H1 (cell line): ENCODE measurements at regions not wholly inside any gene's neighbourhood (a gene's known extent, or its start where the extent isn't known, plus 50 kb on each side); places are given as distances from the start of the nearest gene placed in this dataset.
A peak's percentile ranks its signal among the peaks of the same experiment; 100 is the strongest.

Experiments used
- CTCF ChIA-PET: fragments of 300-600 bp; sonication (Branson Sonifier 250); formaldehyde crosslinking; loops from one replicate; lab custom pipeline; 2021; ENCODE audit not compliant: partially characterized antibody; lab: Charles Lee
- POLR2A ChIA-PET: fragments of 300-600 bp; sonication (Branson Sonifier 250); formaldehyde crosslinking; loops from one replicate; lab custom pipeline; 2021; ENCODE audit warnings: inconsistent platforms; ENCODE audit not compliant: partially characterized antibody; lab: Charles Lee
- DNase-seq, 2 experiments: peaks; one replicate each; pipeline versions ENCODE4 v3.0.0 to v3.0.0-alpha.2; 2010 to 2022; ENCODE audit warnings: low spot score in 2 of 2, low read depth in 1 of 2, mixed read lengths in 1 of 2
- FAIRE-seq: peaks from 2 replicates; lab custom pipeline; 2011; peaks lifted over from hg19 to GRCh38; lab: Jason Lieb, UNC
- H2AFZ ChIP-seq: 2 replicates; pipeline ENCODE4 v1.8.1; 2012; ENCODE audit warnings: low read length, inconsistent platforms
- H2AK5ac ChIP-seq: 2 replicates; pipeline ENCODE4 v1.6.1; 2013; ENCODE audit warnings: low read depth, low read length
- H2BK120ac ChIP-seq: replicated peaks from 2 replicates; pipeline ENCODE3; 2013; ENCODE audit warnings: low read depth, low read length, inconsistent platforms
- H2BK12ac ChIP-seq: 2 replicates; pipeline ENCODE4 v1.6.1; 2013; ENCODE audit warnings: low read depth, low read length
- H2BK15ac ChIP-seq: 2 replicates; pipeline ENCODE4 v1.6.1; 2013; ENCODE audit warnings: low read length
- H2BK20ac ChIP-seq: 2 replicates; pipeline ENCODE4 v1.6.1; 2013; ENCODE audit warnings: low read length
- H2BK5ac ChIP-seq: 2 replicates; pipeline ENCODE4 v1.6.1; 2013; ENCODE audit warnings: low read depth, low read length
- H3K14ac ChIP-seq: 2 replicates; pipeline ENCODE4 v1.6.1; 2013; ENCODE audit warnings: inconsistent platforms; ENCODE audit not compliant: insufficient read length
- H3K18ac ChIP-seq: 2 replicates; pipeline ENCODE4 v1.6.1; 2013; ENCODE audit warnings: low read length; ENCODE audit errors: extremely low read depth
- H3K23ac ChIP-seq: 2 replicates; pipeline ENCODE4 v1.6.1; 2013; ENCODE audit warnings: inconsistent platforms; ENCODE audit not compliant: insufficient read length
- H3K23me2 ChIP-seq: 2 replicates; pipeline ENCODE4 v1.6.1; 2013; ENCODE audit warnings: low read depth, low read length
- H3K27ac ChIP-seq: 2 replicates; pipeline ENCODE4 v1.6.1; 2011; ENCODE audit warnings: low read depth, low read length, inconsistent platforms
- H3K27me3 ChIP-seq, 4 experiments: replicated peaks in 1 of 4; 1 replicate in 1 of 4; 2 replicates in 3 of 4; pipeline versions ENCODE4 v1.6.1 to v1.8.1; 2011 to 2013; ENCODE audit warnings: low read length in 3 of 4, mild to moderate bottlenecking in 3 of 4, inconsistent platforms in 2 of 4, mixed read lengths in 2 of 4, moderate library complexity in 1 of 4; ENCODE audit not compliant: control insufficient read depth in 3 of 4, insufficient read depth in 3 of 4; ENCODE audit errors: extremely low read depth in 1 of 4
- H3K36me3 ChIP-seq, 4 experiments: 2 replicates each; pipeline versions ENCODE4 v1.6.1 to v1.8.1; 2011 to 2013; ENCODE audit warnings: mild to moderate bottlenecking in 4 of 4, low read length in 3 of 4, moderate library complexity in 2 of 4, control low read depth in 1 of 4, inconsistent platforms in 1 of 4; ENCODE audit not compliant: insufficient read depth in 4 of 4, control insufficient read depth in 2 of 4
- H3K4ac ChIP-seq: replicated peaks from 2 replicates; pipeline ENCODE3; 2013; ENCODE audit warnings: low read length, low read depth, mixed read lengths, inconsistent platforms; ENCODE audit not compliant: insufficient read length
- H3K4me1 ChIP-seq, 4 experiments: replicated peaks in 1 of 4; 1 replicate in 1 of 4; 2 replicates in 3 of 4; pipeline versions ENCODE4 v1.6.1 to v1.8.1; 2011 to 2013; ENCODE audit warnings: low read length in 3 of 4, inconsistent platforms in 2 of 4, mixed read lengths in 1 of 4; ENCODE audit not compliant: insufficient read depth in 4 of 4, control insufficient read depth in 3 of 4
- H3K4me2 ChIP-seq, 2 experiments: 2 replicates each; pipeline versions ENCODE4 v1.6.1 to v1.8.1; 2011 to 2013; ENCODE audit warnings: low read depth in 2 of 2, low read length in 2 of 2, control low read depth in 1 of 2, inconsistent platforms in 1 of 2, mild to moderate bottlenecking in 1 of 2; ENCODE audit not compliant: insufficient read depth in 1 of 2
- H3K4me3 ChIP-seq, 4 experiments: fragments of 200-600, 300-600 bp in 1 of 4; sonication (generic), shearing (Covaris generic), sonication (Bioruptor Twin) in 1 of 4; 2 replicates each; pipeline versions ENCODE4 v1.5.1 to v1.8.1; 2011 to 2016; ENCODE audit warnings: low read length in 4 of 4, low read depth in 3 of 4, control low read depth in 2 of 4, inconsistent platforms in 2 of 4, mild to moderate bottlenecking in 2 of 4, mixed read lengths in 1 of 4, moderate library complexity in 1 of 4; ENCODE audit not compliant: insufficient read depth in 2 of 4; ENCODE audit errors: extremely low read depth in 1 of 4
- H3K56ac ChIP-seq: replicated peaks from 2 replicates; pipeline ENCODE3; 2013; ENCODE audit warnings: low read depth, mild to moderate bottlenecking, mixed read lengths, low read length, inconsistent platforms; ENCODE audit not compliant: insufficient read length
- H3K79me1 ChIP-seq: 2 replicates; pipeline ENCODE4 v1.6.1; 2013; ENCODE audit warnings: low read depth, low read length, control low read depth
- H3K79me2 ChIP-seq, 2 experiments: 2 replicates each; pipeline versions ENCODE4 v1.6.1 to v1.8.1; 2012 to 2013; ENCODE audit warnings: low read length in 2 of 2, mild to moderate bottlenecking in 2 of 2, inconsistent platforms in 1 of 2; ENCODE audit not compliant: insufficient read depth in 2 of 2, control insufficient read depth in 1 of 2
- H3K9ac ChIP-seq, 4 experiments: replicated peaks in 1 of 4; 1 replicate in 1 of 4; 2 replicates in 3 of 4; pipeline versions ENCODE4 v1.6.1 to v1.8.1; 2011 to 2013; ENCODE audit warnings: low read depth in 3 of 4, low read length in 3 of 4, control low read depth in 2 of 4, mild to moderate bottlenecking in 2 of 4, moderate library complexity in 2 of 4, inconsistent platforms in 1 of 4; ENCODE audit errors: extremely low read depth in 1 of 4
- H3K9me3 ChIP-seq, 2 experiments: 2 replicates each; pipeline versions ENCODE4 v1.6.1 to v1.8.1; 2012 to 2013; ENCODE audit warnings: mild to moderate bottlenecking in 2 of 2, moderate library complexity in 2 of 2, control low read depth in 1 of 2, inconsistent platforms in 1 of 2, low read depth in 1 of 2, low read length in 1 of 2, mixed read lengths in 1 of 2; ENCODE audit not compliant: insufficient read depth in 2 of 2
- H4K20me1 ChIP-seq, 2 experiments: replicated peaks in 1 of 2; 2 replicates each; pipeline versions ENCODE3 to v1.8.1; 2011 to 2013; ENCODE audit warnings: inconsistent platforms in 2 of 2, low read length in 2 of 2, mild to moderate bottlenecking in 1 of 2; ENCODE audit not compliant: insufficient read depth in 2 of 2, control insufficient read depth in 1 of 2
- H4K5ac ChIP-seq: 2 replicates; pipeline ENCODE4 v1.6.1; 2013; ENCODE audit warnings: low read length, low read depth, mixed read lengths, inconsistent platforms; ENCODE audit not compliant: insufficient read length
- H4K8ac ChIP-seq: 2 replicates; pipeline ENCODE4 v1.8.0; 2013; ENCODE audit warnings: mild to moderate bottlenecking, moderate library complexity, low read length, inconsistent platforms; ENCODE audit not compliant: insufficient read depth; ENCODE audit errors: extremely low read depth
- H4K91ac ChIP-seq: replicated peaks from 2 replicates; pipeline ENCODE3; 2013; ENCODE audit warnings: low read length, mixed read lengths, inconsistent platforms; ENCODE audit not compliant: insufficient read length
- ATF2 ChIP-seq: IDR thresholded peaks from 2 replicates; pipeline ENCODE4 v1.6.1; 2012; ENCODE audit warnings: low read length, inconsistent platforms
- E2F6 ChIP-seq: IDR thresholded peaks from 2 replicates; pipeline ENCODE4 v1.6.1; 2012; ENCODE audit warnings: inconsistent platforms
- EGR1 ChIP-seq: IDR thresholded peaks from 2 replicates; pipeline ENCODE4 v1.6.1; 2011; ENCODE audit warnings: low read depth, low read length, borderline replicate concordance
- FOSL1 ChIP-seq: IDR thresholded peaks from 2 replicates; pipeline ENCODE4 v1.6.1; 2011; ENCODE audit warnings: mild to moderate bottlenecking, low read depth, low read length, moderate library complexity; ENCODE audit not compliant: insufficient read depth
- RFX5 ChIP-seq: IDR thresholded peaks from 2 replicates; pipeline ENCODE4 v1.6.1; 2011; ENCODE audit warnings: low read depth, low read length, improper control_type of control experiment, borderline replicate concordance
- SP1 ChIP-seq: IDR thresholded peaks from 2 replicates; pipeline ENCODE4 v1.6.1; 2011; ENCODE audit warnings: low read depth, low read length
- WGBS, 2 experiments: shearing (Covaris generic) in 1 of 2; methylation state at CpG; one replicate each; pipeline versions ENCODE4 v1.1.6 to v1.1.7; 2013 to 2015; ENCODE audit warnings: low lambda C conversion rate in 2 of 2, mixed read lengths in 2 of 2, inconsistent platforms in 1 of 2, low coverage in 1 of 2, missing lambda C conversion rate in 1 of 2; ENCODE audit not compliant: insufficient replicate concordance in 2 of 2, insufficient coverage in 1 of 2, insufficient read length in 1 of 2; ENCODE audit errors: extremely low coverage in 1 of 2, missing lambda C conversion rate in 1 of 2; 5-methylcytosine and 5-hydroxymethylcytosine counted together

- H3K27me3 ChIP-seq = no peaks in the 10 kb centered on the region
- no peak overlapping the region for H3K4ac ChIP-seq
- H3K27ac ChIP-seq = no peak overlapping the region
- TF ChIP-seq ATF2 (no peak), SP1 (no peak), FOSL1 (no peak), E2F6 (no peak), RFX5 (peak; percentile 65; the same call in 1 of the 2 replicates), EGR1 (no peak)
- TF ChIP-seq, all 59 proteins: peak for 1
- Histone ChIP-seq H2BK20ac (no peak overlapping the region), H4K91ac (no peak overlapping the region), H4K20me1 (no peaks in the 10 kb centered on the region), H3K56ac (no peak overlapping the region), H3K14ac (no peak overlapping the region), H3K79me1 (no peaks in the 10 kb centered on the region), H3K4me3 (no peak overlapping the region), H4K8ac (no peak overlapping the region), H2AK5ac (no peak overlapping the region), H2BK120ac (no peak overlapping the region), H4K5ac (no peak overlapping the region), H2BK5ac (no peak overlapping the region), H2BK12ac (no peak overlapping the region), H3K23ac (no peak overlapping the region), H3K23me2 (no peaks in the 10 kb centered on the region), H2BK15ac (no peak overlapping the region), H3K36me3 (no peaks in the 10 kb centered on the region), H3K79me2 (no peaks in the 10 kb centered on the region), H3K4me1 (peaks cover 0 to 3% (median 0%) of the 10 kb centered on the region in 4 experiments; a peak in 1 of 7 replicates), H2AFZ (no peak overlapping the region), H3K18ac (no peak overlapping the region), H3K4me2 (no peak overlapping the region), H3K9me3 (no peaks in the 10 kb centered on the region), H3K9ac (no peak overlapping the region)
- FAIRE-seq (no peak), DNase-seq (no peak)
- ChIA-PET POLR2A (no interaction called here), CTCF (no interaction called here)
- WGBS, 2 experiments = 80% methylated on average over 3 of the region's 3 CpGs; no CpG with 5 or more reads in 1 of the 2 experiments
Observed at GRCh38 chr10:8588135-8588534, 533.6 kb downstream of the GATA3 start.
